HCT116 (cell line): ENCODE measurements at regions not wholly inside any gene's neighbourhood (a gene's known extent, or its start where the extent isn't known, plus 50 kb on each side); places are given as distances from the start of the nearest gene placed in this dataset.

ENCODE experiments used
- ATAC-seq: fragments of 200-7000 bp; cut with Tn5 transposase; 2 replicates; pipeline ENCODE4 v1.9.1; 2020; ENCODE audit warnings: mild to moderate bottlenecking, moderate library complexity
- BruUV-seq: library from RNA; stranded (reverse); fragments of 400-500 nt; replicated peaks from 2 replicates; lab custom pipeline; 2021; lab: Mats Ljungman, UMichigan
- CTCF ChIA-PET: fragments of 300-600 bp; sonication (Branson Sonifier 250); formaldehyde crosslinking; loops from one replicate; lab custom pipeline; 2021; ENCODE audit warnings: antibody characterized with exemption; lab: Charles Lee
- POLR2A ChIA-PET: fragments of 300-600, 350-600 bp; sonication (Branson Sonifier 250); formaldehyde crosslinking; loops from one replicate; lab custom pipeline; 2021; ENCODE audit warnings: antibody characterized with exemption; lab: Charles Lee
- RAD21 ChIA-PET, 2 experiments: fragments of 300-600 bp; sonication (Branson Sonifier 250); formaldehyde crosslinking; loops; one replicate each; lab custom pipeline; 2023; ENCODE audit warnings: low total read pairs in 2 of 2; ENCODE audit not compliant: uncharacterized antibody in 2 of 2, unreplicated experiment in 2 of 2, low non-redundant PET in 1 of 2; lab: Charles Lee
- DNase-seq: peaks from one replicate; pipeline ENCODE4 v3.0.0-alpha.2; 2010; ENCODE audit warnings: low read depth, low spot score
- H2AFZ ChIP-seq: fragments of 200-600 bp; shearing (Covaris generic), sonication (generic); 2 replicates; pipeline ENCODE4 v1.6.1; 2017; ENCODE audit warnings: low read depth, mixed run types, mixed read lengths, antibody characterized with exemption, low read length; ENCODE audit not compliant: poor library complexity, severe bottlenecking
- H3K27ac ChIP-seq: 2 replicates; pipeline ENCODE4 v1.5.1; 2012; ENCODE audit warnings: low read depth, low read length
- H3K27me3 ChIP-seq: fragments of 200-600 bp; sonication (generic); 2 replicates; pipeline ENCODE4 v1.6.1; 2016; ENCODE audit warnings: mixed run types, low read length, mixed read lengths; ENCODE audit not compliant: insufficient read depth
- H3K36me3 ChIP-seq, 2 experiments: fragments of 200-500 bp in 1 of 2; fragments of 200-600 bp in 1 of 2; sonication (Bioruptor generic) in 1 of 2; sonication (generic) in 1 of 2; 2 replicates each; pipeline versions ENCODE4 v1.5.1 to v1.6.1; 2014 to 2016; ENCODE audit warnings: low read length in 2 of 2, inconsistent platforms in 1 of 2, mixed read lengths in 1 of 2, mixed run types in 1 of 2; ENCODE audit not compliant: insufficient read depth in 2 of 2, control insufficient read depth in 1 of 2
- H3K4me1 ChIP-seq, 2 experiments: fragments of 200-600 bp in 1 of 2; sonication (generic) in 1 of 2; 2 replicates each; pipeline versions ENCODE4 v1.5.1 to v1.6.1; 2012 to 2017; ENCODE audit warnings: low read length in 2 of 2, inconsistent platforms in 1 of 2, mild to moderate bottlenecking in 1 of 2, mixed read lengths in 1 of 2, mixed run types in 1 of 2, moderate library complexity in 1 of 2; ENCODE audit not compliant: insufficient read depth in 2 of 2, control insufficient read depth in 1 of 2
- H3K4me2 ChIP-seq: fragments of 200-600 bp; sonication (generic); 2 replicates; pipeline ENCODE4 v1.6.1; 2017; ENCODE audit warnings: mixed run types, low read length, mixed read lengths
- H3K4me3 ChIP-seq, 2 experiments: fragments of 200-600 bp in 1 of 2; sonication (generic) in 1 of 2; replicated peaks in 1 of 2; 2 replicates each; pipeline ENCODE4 v1.5.1; 2011 to 2016; ENCODE audit warnings: low read length in 2 of 2, control low read depth in 1 of 2, low read depth in 1 of 2, mild to moderate bottlenecking in 1 of 2, mixed read lengths in 1 of 2, mixed run types in 1 of 2
- H3K79me2 ChIP-seq: fragments of 200-600 bp; sonication (generic); 2 replicates; pipeline ENCODE4 v1.6.1; 2017; ENCODE audit warnings: mild to moderate bottlenecking, mixed run types, low read length, moderate library complexity, mixed read lengths; ENCODE audit not compliant: insufficient read depth
- H3K9ac ChIP-seq: fragments of 200-600 bp; sonication (generic); 2 replicates; pipeline ENCODE4 v1.6.1; 2016; ENCODE audit warnings: low read length, mixed read lengths
- H3K9me2 ChIP-seq: fragments of 200-600 bp; sonication (generic), shearing (Covaris generic); 2 replicates; pipeline ENCODE4 v1.6.1; 2017; ENCODE audit warnings: mixed run types, mild to moderate bottlenecking, moderate library complexity; ENCODE audit not compliant: insufficient read depth
- H3K9me3 ChIP-seq, 2 experiments: fragments of 200-500 bp in 1 of 2; fragments of 200-600 bp in 1 of 2; sonication (Bioruptor generic) in 1 of 2; sonication (generic) in 1 of 2; 2 replicates each; pipeline ENCODE4 v1.6.1; 2014 to 2017; ENCODE audit warnings: low read length in 2 of 2, mixed read lengths in 2 of 2, inconsistent platforms in 1 of 2, low read depth in 1 of 2, mild to moderate bottlenecking in 1 of 2, mixed run types in 1 of 2, moderate library complexity in 1 of 2; ENCODE audit not compliant: control insufficient read depth in 1 of 2, insufficient read depth in 1 of 2
- H4K20me1 ChIP-seq: fragments of 200-600 bp; sonication (generic), shearing (Covaris generic); 2 replicates; pipeline ENCODE4 v1.6.1; 2017; ENCODE audit warnings: mixed run types, mild to moderate bottlenecking, moderate library complexity; ENCODE audit not compliant: insufficient read depth
- ATF3 ChIP-seq: IDR thresholded peaks from 2 replicates; pipeline ENCODE4 v1.6.1; 2012
- CBX3 ChIP-seq: IDR thresholded peaks from 2 replicates; pipeline ENCODE4 v1.6.1; 2012; ENCODE audit warnings: low read depth
- EZH2 ChIP-seq: fragments of 200-600 bp; sonication (generic); IDR thresholded peaks from 2 replicates; pipeline ENCODE4 v1.6.1; 2017; ENCODE audit warnings: antibody characterized with exemption, mixed run types
- EZH2phosphoT487 ChIP-seq: fragments of 200-600 bp; IDR thresholded peaks from 2 replicates; pipeline ENCODE4 v1.6.1; 2018; ENCODE audit warnings: antibody characterized with exemption, borderline replicate concordance
- FOSL1 ChIP-seq: IDR thresholded peaks from 2 replicates; pipeline ENCODE4 v1.6.1; 2012; ENCODE audit warnings: low read depth
- POLR2AphosphoS5 ChIP-seq: IDR thresholded peaks from 2 replicates; pipeline ENCODE4 v1.6.1; 2011; ENCODE audit warnings: mild to moderate bottlenecking, low read depth, low read length, moderate library complexity
- RAD21 ChIP-seq: IDR thresholded peaks from 2 replicates; pipeline ENCODE4 v1.6.1; 2012; ENCODE audit warnings: low read depth, mild to moderate bottlenecking
- SRF ChIP-seq: IDR thresholded peaks from 2 replicates; pipeline ENCODE4 v1.6.1; 2012; ENCODE audit warnings: low read depth
- ZBTB33 ChIP-seq: IDR thresholded peaks from 2 replicates; pipeline ENCODE4 v1.6.1; 2011; ENCODE audit warnings: mild to moderate bottlenecking, low read length, moderate library complexity; ENCODE audit not compliant: insufficient replicate concordance; ENCODE audit errors: extremely low read depth
- ZNF274 ChIP-seq: fragments of 200-500 bp; sonication (Bioruptor generic); IDR thresholded peaks from 2 replicates; pipeline ENCODE4 v1.6.1; 2014; ENCODE audit warnings: mild to moderate bottlenecking, low read depth, low read length, inconsistent platforms
- intact Hi-C: fragments of 100-400 bp; cut with micrococcal nuclease; formaldehyde crosslinking; loops from 2 replicates; pipeline ENCODE4 v1.10.0; 2022
- TF ChIP-seq, protein P1 (sequence below): IDR thresholded peaks from 2 replicates; pipeline ENCODE4 v1.6.1; 2012; ENCODE audit warnings: low read depth

DNA sequence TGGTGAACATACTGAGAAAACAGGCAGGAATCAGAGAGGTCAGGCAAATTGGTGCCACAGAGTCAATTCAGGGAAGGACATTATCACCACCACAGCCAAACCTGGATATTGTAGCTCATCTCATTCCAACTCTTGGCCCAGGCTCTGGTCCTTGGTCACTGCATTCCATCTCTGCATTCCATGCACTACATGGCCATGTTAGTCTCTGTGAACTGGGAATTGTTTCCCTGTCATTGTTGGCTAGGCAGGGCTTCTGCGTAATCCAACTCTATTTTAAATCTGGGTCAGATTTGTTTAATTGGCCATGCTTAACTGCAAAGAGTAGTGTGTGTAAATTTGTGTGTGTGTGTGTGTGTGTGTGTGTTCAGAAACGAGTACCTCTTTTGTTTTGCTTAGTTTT is 837.6 kb upstream of the ADAMTS5 start:
- no peak overlapping the region for H3K9ac ChIP-seq
- no peaks in the 10 kb centered on the region for H4K20me1 ChIP-seq
- peaks cover 4 to 36% of the 10 kb centered on the region in 2 experiments; a peak in 2 of 4 replicates for H3K9me3 ChIP-seq
- DNase-seq (no peak), ATAC-seq (no peak)
- intact Hi-C loops: no loop called here
- H3K79me2 ChIP-seq: no peaks in the 10 kb centered on the region
- BruUV-seq: no TSS peak
- ChIA-PET RAD21 (no interaction called here), CTCF (no interaction called here), POLR2A (no interaction called here)
- no peaks in the 10 kb centered on the region for H3K27me3 ChIP-seq
- no peaks in the 10 kb centered on the region for H3K36me3 ChIP-seq
- H3K9me2 ChIP-seq: no peaks in the 10 kb centered on the region
- no peak overlapping the region for H3K27ac ChIP-seq
- no peak overlapping the region for H3K4me2 ChIP-seq
- TF ChIP-seq SRF (no peak), EZH2 (no peak), ZNF274 (no peak), ZBTB33 (no peak), RAD21 (no peak), FOSL1 (no peak), ATF3 (no peak), CBX3 (no peak), EZH2phosphoT487 (no peak), POLR2AphosphoS5 (no peak)
- TF ChIP-seq, protein P1, sequence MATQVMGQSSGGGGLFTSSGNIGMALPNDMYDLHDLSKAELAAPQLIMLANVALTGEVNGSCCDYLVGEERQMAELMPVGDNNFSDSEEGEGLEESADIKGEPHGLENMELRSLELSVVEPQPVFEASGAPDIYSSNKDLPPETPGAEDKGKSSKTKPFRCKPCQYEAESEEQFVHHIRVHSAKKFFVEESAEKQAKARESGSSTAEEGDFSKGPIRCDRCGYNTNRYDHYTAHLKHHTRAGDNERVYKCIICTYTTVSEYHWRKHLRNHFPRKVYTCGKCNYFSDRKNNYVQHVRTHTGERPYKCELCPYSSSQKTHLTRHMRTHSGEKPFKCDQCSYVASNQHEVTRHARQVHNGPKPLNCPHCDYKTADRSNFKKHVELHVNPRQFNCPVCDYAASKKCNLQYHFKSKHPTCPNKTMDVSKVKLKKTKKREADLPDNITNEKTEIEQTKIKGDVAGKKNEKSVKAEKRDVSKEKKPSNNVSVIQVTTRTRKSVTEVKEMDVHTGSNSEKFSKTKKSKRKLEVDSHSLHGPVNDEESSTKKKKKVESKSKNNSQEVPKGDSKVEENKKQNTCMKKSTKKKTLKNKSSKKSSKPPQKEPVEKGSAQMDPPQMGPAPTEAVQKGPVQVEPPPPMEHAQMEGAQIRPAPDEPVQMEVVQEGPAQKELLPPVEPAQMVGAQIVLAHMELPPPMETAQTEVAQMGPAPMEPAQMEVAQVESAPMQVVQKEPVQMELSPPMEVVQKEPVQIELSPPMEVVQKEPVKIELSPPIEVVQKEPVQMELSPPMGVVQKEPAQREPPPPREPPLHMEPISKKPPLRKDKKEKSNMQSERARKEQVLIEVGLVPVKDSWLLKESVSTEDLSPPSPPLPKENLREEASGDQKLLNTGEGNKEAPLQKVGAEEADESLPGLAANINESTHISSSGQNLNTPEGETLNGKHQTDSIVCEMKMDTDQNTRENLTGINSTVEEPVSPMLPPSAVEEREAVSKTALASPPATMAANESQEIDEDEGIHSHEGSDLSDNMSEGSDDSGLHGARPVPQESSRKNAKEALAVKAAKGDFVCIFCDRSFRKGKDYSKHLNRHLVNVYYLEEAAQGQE: no peak
- no peak overlapping the region for H2AFZ ChIP-seq
- no peak overlapping the region for H3K4me3 ChIP-seq
- H3K4me1 ChIP-seq: no peaks in the 10 kb centered on the region
